ENCODE measurements at regions not wholly inside any gene's neighbourhood (a gene's known extent, or its start where the extent isn't known, plus 50 kb on each side); places are given as distances from the start of the nearest gene placed in this dataset.

DNA sequence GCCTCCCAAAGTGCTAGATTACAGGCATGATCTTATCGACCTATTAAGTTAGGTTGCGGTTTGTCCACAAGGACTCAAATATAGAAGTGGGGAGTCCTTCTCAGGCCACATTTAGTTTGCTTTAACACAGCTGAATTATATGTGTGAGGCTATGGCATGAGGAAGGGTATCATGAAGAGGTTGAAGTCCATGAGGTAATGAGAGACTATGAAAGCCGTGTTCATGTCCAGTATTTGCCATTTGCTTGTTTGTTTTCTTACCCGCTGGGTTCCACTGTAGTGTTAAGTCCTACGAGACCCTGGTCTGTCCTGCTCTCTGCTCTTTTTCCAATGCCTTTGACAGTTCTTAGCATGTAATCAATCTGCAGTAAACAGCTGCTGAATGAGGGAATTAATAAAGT lies 1072.4 kb upstream of the EEF2KMT start:
- no peak for DNase-seq
- no peak overlapping the region for H3K27ac ChIP-seq (ENCODE audit: low read depth in 2 of 2, low read length in 2 of 2)
- H3K4me1 ChIP-seq (ENCODE audit: control insufficient read depth in 2 of 3, insufficient read depth in 2 of 3, low read depth in 1 of 3, low read length in 3 of 3), result no peaks in the 10 kb centered on the region
- H3K4me3 ChIP-seq (ENCODE audit: low read length in 3 of 3), result no peak overlapping the region
- no peaks in the 10 kb centered on the region for H3K9me3 ChIP-seq (ENCODE audit: control insufficient read depth in 2 of 3, insufficient read depth in 1 of 3, low read length in 3 of 3)
- H3K36me3 ChIP-seq (ENCODE audit: control insufficient read depth in 2 of 3, insufficient read depth in 3 of 3, low read length in 3 of 3), result no peaks in the 10 kb centered on the region
- no peak for TF ChIP-seq CTCF (IDR thresholded peaks at IDR 0.05; ENCODE audit: borderline replicate concordance, extremely low read depth, insufficient read depth)
- intact Hi-C loops (cut with DNase I), result no loop called here
- H3K9ac ChIP-seq (ENCODE audit: low read length in 3 of 3), result no peak overlapping the region
- FAIRE-seq, result no peak
- no peaks in the 10 kb centered on the region for H3K27me3 ChIP-seq (ENCODE audit: control insufficient read depth, insufficient read depth, low read length)

GRCh38 chr16:6165330-6165979 lies 1067.9 kb upstream of the EEF2KMT start:
- DNase-seq, result peak in 2 of 5 donors; percentile 53 to 59
- Histone ChIP-seq H3K9ac (ENCODE audit: low read length in 3 of 3) (no peak overlapping the region), H3K9me3 (ENCODE audit: control insufficient read depth in 2 of 3, insufficient read depth in 1 of 3, low read length in 3 of 3) (no peaks in the 10 kb centered on the region), H3K4me1 (ENCODE audit: control insufficient read depth in 2 of 3, insufficient read depth in 2 of 3, low read depth in 1 of 3, low read length in 3 of 3) (no peaks in the 10 kb centered on the region), H3K27ac (ENCODE audit: low read depth in 2 of 2, low read length in 2 of 2) (no peak overlapping the region), H3K36me3 (ENCODE audit: control insufficient read depth in 2 of 3, insufficient read depth in 3 of 3, low read length in 3 of 3) (no peaks in the 10 kb centered on the region), H3K4me3 (ENCODE audit: low read length in 3 of 3) (no peak overlapping the region), H3K27me3 (ENCODE audit: control insufficient read depth, insufficient read depth, low read length) (no peaks in the 10 kb centered on the region)
- no peak for FAIRE-seq
- no peak for TF ChIP-seq CTCF (IDR thresholded peaks at IDR 0.05; ENCODE audit: borderline replicate concordance, extremely low read depth, insufficient read depth)
- intact Hi-C loops (cut with DNase I), result no loop called here

DNA sequence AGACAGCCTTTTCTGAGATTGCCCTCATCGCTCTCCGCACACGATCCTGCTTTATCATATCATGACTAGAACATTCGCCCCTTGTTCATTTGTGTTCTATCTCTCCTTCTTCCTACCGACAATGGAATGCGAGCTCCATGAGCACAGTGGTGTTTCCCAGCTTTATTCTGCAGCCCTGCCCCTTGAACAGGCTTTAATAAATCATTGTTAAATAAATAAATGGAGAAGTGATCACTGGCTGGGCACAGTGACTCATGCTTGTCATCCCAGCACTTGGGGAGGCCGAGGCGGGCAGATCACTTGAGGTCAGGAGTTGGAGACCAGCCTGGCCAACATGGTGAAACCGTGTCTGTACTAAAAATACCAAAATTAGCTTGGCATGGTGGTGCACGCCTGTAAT lies 1063.3 kb upstream of the EEF2KMT start:
- H3K36me3 ChIP-seq (ENCODE audit: control insufficient read depth in 2 of 3, insufficient read depth in 3 of 3, low read length in 3 of 3), result no peaks in the 10 kb centered on the region

More for the DNA sequence above, 1063.3 kb upstream of the EEF2KMT start:
- intact Hi-C loops (cut with DNase I), result no loop called here
- no peaks in the 10 kb centered on the region for H3K4me1 ChIP-seq (ENCODE audit: control insufficient read depth in 2 of 3, insufficient read depth in 2 of 3, low read depth in 1 of 3, low read length in 3 of 3)
- TF ChIP-seq CTCF (IDR thresholded peaks at IDR 0.05; ENCODE audit: borderline replicate concordance, extremely low read depth, insufficient read depth), result no peak
- DNase-seq, result no peak
- FAIRE-seq, result no peak
- no peaks in the 10 kb centered on the region for H3K27me3 ChIP-seq (ENCODE audit: control insufficient read depth, insufficient read depth, low read length)
- H3K9ac ChIP-seq (ENCODE audit: low read length in 3 of 3), result no peak overlapping the region
- no peaks in the 10 kb centered on the region for H3K9me3 ChIP-seq (ENCODE audit: control insufficient read depth in 2 of 3, insufficient read depth in 1 of 3, low read length in 3 of 3)
- no peak overlapping the region for H3K4me3 ChIP-seq (ENCODE audit: low read length in 3 of 3)
- H3K27ac ChIP-seq (ENCODE audit: low read depth in 2 of 2, low read length in 2 of 2), result no peak overlapping the region
